HL-60 (cell line): ENCODE measurements at regions not wholly inside any gene's neighbourhood (a gene's known extent, or its start where the extent isn't known, plus 50 kb on each side); places are given as distances from the start of the nearest gene placed in this dataset.

ENCODE experiments used
- DNase-seq, 2 experiments: peaks; one replicate each; pipeline ENCODE4 v3.0.0-alpha.2; 2010 to 2020; ENCODE audit warnings: low read depth in 1 of 2, low spot score in 1 of 2
- H3K27ac ChIP-seq: fragments of 250-450 bp; sonication (Bioruptor Pico); replicated peaks from 2 replicates; pipeline ENCODE4 v1.5.1; 2020; ENCODE audit warnings: mild to moderate bottlenecking, moderate library complexity
- H3K27me3 ChIP-seq: fragments of 250-450 bp; sonication (Bioruptor Pico); 2 replicates; pipeline ENCODE4 v1.5.1; 2021; ENCODE audit warnings: mild to moderate bottlenecking, moderate library complexity; ENCODE audit not compliant: insufficient read depth, poor library complexity, severe bottlenecking
- H3K4me3 ChIP-seq: replicated peaks from 2 replicates; pipeline ENCODE4 v1.5.1; 2011; ENCODE audit warnings: mild to moderate bottlenecking, control low read depth, low read length; ENCODE audit not compliant: insufficient read depth
- GABPA ChIP-seq: IDR thresholded peaks from 2 replicates; pipeline ENCODE4 v1.6.1; 2012; ENCODE audit warnings: low read depth
- POLR2AphosphoS5 ChIP-seq: IDR thresholded peaks from 2 replicates; pipeline ENCODE4 v1.6.1; 2012; ENCODE audit warnings: low read depth
- SPI1 ChIP-seq: IDR thresholded peaks from 2 replicates; pipeline ENCODE4 v1.6.1; 2012; ENCODE audit warnings: low read depth, mild to moderate bottlenecking, borderline replicate concordance
- TF ChIP-seq, protein P1 (sequence below): IDR thresholded peaks from 2 replicates; pipeline ENCODE4 v1.6.1; 2012; ENCODE audit warnings: low read depth; ENCODE audit not compliant: insufficient replicate concordance
- TF ChIP-seq, protein P2 (sequence below): IDR thresholded peaks from one replicate; pipeline ENCODE4 v1.5.1; 2011; ENCODE audit warnings: low read length, control low read depth, inconsistent platforms; ENCODE audit not compliant: insufficient read depth

DNA sequence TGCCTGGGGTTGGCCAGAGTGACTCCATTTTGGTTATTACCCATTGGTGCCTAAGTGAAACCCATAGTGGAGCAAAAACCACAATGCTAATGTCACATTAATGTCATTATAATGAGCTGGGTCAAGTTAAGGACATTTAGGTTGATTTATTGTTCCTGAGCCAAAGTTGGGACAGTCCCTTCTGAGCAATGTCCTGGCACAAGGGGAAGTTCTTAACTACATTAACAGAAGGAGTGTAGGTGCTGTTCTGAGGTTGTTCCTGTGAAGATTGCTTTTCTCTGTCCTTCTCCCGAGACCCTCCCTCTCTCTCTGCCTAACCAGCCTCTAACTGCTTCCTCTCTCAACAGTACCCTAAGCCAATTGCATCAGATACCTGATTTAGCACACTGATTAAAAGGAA, 1956.8 kb upstream of the PCDH10 start:
- TF ChIP-seq POLR2AphosphoS5 (no peak), GABPA (no peak), SPI1 (no peak)
- TF ChIP-seq, protein P1, sequence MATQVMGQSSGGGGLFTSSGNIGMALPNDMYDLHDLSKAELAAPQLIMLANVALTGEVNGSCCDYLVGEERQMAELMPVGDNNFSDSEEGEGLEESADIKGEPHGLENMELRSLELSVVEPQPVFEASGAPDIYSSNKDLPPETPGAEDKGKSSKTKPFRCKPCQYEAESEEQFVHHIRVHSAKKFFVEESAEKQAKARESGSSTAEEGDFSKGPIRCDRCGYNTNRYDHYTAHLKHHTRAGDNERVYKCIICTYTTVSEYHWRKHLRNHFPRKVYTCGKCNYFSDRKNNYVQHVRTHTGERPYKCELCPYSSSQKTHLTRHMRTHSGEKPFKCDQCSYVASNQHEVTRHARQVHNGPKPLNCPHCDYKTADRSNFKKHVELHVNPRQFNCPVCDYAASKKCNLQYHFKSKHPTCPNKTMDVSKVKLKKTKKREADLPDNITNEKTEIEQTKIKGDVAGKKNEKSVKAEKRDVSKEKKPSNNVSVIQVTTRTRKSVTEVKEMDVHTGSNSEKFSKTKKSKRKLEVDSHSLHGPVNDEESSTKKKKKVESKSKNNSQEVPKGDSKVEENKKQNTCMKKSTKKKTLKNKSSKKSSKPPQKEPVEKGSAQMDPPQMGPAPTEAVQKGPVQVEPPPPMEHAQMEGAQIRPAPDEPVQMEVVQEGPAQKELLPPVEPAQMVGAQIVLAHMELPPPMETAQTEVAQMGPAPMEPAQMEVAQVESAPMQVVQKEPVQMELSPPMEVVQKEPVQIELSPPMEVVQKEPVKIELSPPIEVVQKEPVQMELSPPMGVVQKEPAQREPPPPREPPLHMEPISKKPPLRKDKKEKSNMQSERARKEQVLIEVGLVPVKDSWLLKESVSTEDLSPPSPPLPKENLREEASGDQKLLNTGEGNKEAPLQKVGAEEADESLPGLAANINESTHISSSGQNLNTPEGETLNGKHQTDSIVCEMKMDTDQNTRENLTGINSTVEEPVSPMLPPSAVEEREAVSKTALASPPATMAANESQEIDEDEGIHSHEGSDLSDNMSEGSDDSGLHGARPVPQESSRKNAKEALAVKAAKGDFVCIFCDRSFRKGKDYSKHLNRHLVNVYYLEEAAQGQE: no peak
- TF ChIP-seq, protein P2, sequence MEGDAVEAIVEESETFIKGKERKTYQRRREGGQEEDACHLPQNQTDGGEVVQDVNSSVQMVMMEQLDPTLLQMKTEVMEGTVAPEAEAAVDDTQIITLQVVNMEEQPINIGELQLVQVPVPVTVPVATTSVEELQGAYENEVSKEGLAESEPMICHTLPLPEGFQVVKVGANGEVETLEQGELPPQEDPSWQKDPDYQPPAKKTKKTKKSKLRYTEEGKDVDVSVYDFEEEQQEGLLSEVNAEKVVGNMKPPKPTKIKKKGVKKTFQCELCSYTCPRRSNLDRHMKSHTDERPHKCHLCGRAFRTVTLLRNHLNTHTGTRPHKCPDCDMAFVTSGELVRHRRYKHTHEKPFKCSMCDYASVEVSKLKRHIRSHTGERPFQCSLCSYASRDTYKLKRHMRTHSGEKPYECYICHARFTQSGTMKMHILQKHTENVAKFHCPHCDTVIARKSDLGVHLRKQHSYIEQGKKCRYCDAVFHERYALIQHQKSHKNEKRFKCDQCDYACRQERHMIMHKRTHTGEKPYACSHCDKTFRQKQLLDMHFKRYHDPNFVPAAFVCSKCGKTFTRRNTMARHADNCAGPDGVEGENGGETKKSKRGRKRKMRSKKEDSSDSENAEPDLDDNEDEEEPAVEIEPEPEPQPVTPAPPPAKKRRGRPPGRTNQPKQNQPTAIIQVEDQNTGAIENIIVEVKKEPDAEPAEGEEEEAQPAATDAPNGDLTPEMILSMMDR: no peak

DNA sequence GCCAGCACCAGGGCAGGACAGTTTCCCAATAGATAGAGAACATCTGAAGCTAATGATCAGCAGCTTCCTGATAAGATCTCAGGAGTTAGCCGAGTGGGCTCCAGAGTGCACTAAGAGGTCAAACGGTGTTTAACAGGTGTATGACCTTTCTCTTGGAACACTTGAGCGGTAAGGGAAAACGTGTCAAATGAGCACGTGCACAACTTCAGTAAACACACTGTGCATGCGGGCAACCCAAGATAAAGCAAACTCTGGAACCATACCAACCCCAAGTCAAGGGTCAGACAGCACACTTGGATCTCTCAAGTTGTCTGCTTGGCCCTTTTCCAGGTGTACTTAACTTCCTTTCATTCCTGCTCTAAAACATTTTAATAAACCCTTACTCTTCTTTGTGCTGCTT, 1941.5 kb upstream of the PCDH10 start:
- no peak for TF ChIP-seq SPI1
- no peak for TF ChIP-seq POLR2AphosphoS5
- no peak for TF ChIP-seq GABPA
- TF ChIP-seq, protein P1: no peak
- TF ChIP-seq, protein P2: no peak
- H3K27ac ChIP-seq: no peak overlapping the region
- H3K27me3 ChIP-seq: no peaks in the 10 kb centered on the region

More for the DNA sequence above, 1956.8 kb upstream of the PCDH10 start:
- Histone ChIP-seq H3K27me3 (no peaks in the 10 kb centered on the region), H3K27ac (no peak overlapping the region), H3K4me3 (no peak overlapping the region)
- DNase-seq: no peak

DNA sequence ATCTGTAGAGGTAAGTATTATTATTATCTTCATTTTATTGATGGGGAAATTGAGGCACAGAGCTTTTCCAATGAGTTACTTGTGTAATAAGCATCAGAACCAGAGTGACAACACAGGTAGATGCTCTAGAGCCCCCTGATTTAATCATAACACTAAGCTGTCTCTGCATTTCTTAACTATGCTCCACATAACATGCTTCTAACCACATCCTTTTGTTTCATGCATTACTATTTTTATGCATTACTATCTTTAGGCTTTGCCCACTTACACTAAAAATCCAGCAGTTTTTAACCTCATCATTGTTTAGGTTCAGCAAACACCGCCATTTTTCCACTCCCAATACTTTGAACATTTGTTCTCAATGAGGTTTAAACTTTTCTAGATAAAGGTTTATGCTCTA, 1900.8 kb upstream of the PCDH10 start:
- Histone ChIP-seq H3K27ac (no peak overlapping the region), H3K4me3 (no peak overlapping the region), H3K27me3 (no peaks in the 10 kb centered on the region)
- no peak for DNase-seq
- TF ChIP-seq, protein P2: no peak
- TF ChIP-seq, protein P1: no peak
- TF ChIP-seq POLR2AphosphoS5 (no peak), GABPA (no peak), SPI1 (no peak)

More for the DNA sequence above, 1941.5 kb upstream of the PCDH10 start:
- no peak overlapping the region for H3K4me3 ChIP-seq
- no peak for DNase-seq
